ENCODE measurements at regions not wholly inside any gene's neighbourhood (a gene's known extent, or its start where the extent isn't known, plus 50 kb on each side); places are given as distances from the start of the nearest gene placed in this dataset.

DNA sequence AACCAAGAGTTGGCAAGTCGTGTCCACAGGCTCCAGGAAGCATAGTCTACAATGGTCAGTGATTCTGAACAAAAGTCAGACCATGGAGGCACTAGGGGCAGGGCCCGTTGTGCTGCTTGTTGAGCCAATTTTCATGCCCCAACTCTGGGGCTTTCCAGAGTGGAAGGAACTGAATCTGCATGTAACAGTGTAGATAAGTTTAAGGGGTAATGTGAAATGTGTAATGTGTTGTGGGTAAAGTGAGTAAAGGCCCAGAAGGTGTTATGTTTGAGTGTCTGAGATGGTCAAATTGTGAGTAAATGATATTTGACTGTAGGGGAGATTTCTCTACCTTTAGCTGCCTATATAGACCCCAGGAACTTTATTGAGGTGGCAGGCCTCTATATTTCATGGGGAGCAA, 1336.5 kb upstream of the SLC39A10 start:
- no peak overlapping the region for H3K4me3 Mint-ChIP-seq
- intact Hi-C loops (cut with micrococcal nuclease) = no loop called here
- H3K9me3 ChIP-seq (replicated peaks in 1 of 2; ENCODE audit: control insufficient read depth in 1 of 2, insufficient read depth in 1 of 2, low read length in 2 of 2) = peaks cover 4 to 6% of the 10 kb centered on the region in 2 donors

GRCh38 chr2:194319222-194319992, 1337.6 kb upstream of the SLC39A10 start:
- intact Hi-C loops (cut with micrococcal nuclease) = no loop called here
- 83% methylated on average over 1 of the region's 4 CpGs for WGBS (ENCODE audit: insufficient coverage)
- no peak overlapping the region for H3K4me2 ChIP-seq (replicated peaks; ENCODE audit: extremely low read depth, low read length, poor library complexity, severe bottlenecking)

More for the DNA sequence above, 1336.5 kb upstream of the SLC39A10 start:
- Mint-ChIP-seq H3K36me3 (no peaks in the 10 kb centered on the region), H3K9me3 (peaks cover 0 to 12% (median 2%) of the 10 kb centered on the region in 7 donors), H3K27ac (no peak overlapping the region), H3K4me1 (no peaks in the 10 kb centered on the region), H3K27me3 (ENCODE audit: low read depth in 3 of 3) (no peaks in the 10 kb centered on the region)
- 70% methylated on average over 2 of the region's 2 CpGs for WGBS (ENCODE audit: insufficient coverage)
- Histone ChIP-seq H3K4me2 (replicated peaks; ENCODE audit: extremely low read depth, low read length, poor library complexity, severe bottlenecking) (no peak overlapping the region), H3K36me3 (replicated peaks in 1 of 2; ENCODE audit: control insufficient read depth in 1 of 2, insufficient read depth in 2 of 2, low read length in 2 of 2) (no peaks in the 10 kb centered on the region), H3K79me2 (ENCODE audit: insufficient read depth, low read length) (no peaks in the 10 kb centered on the region), H4K20me1 (ENCODE audit: insufficient read depth, low read length) (no peaks in the 10 kb centered on the region), H2AFZ (ENCODE audit: insufficient read depth, low read depth, low read length, poor library complexity, severe bottlenecking) (no peak overlapping the region), H3K27ac (ENCODE audit: low read depth in 1 of 2, low read length in 2 of 2) (no peak overlapping the region), H3K4me3 (replicated peaks in 1 of 3; ENCODE audit: low read depth in 2 of 3, low read length in 3 of 3) (no peak overlapping the region), H3K27me3 (ENCODE audit: control insufficient read depth in 2 of 2, insufficient read depth in 2 of 2, low read length in 2 of 2) (no peaks in the 10 kb centered on the region), H3K4me1 (ENCODE audit: control insufficient read depth in 1 of 2, insufficient read depth in 2 of 2, low read length in 2 of 2) (no peaks in the 10 kb centered on the region), H3K9ac (ENCODE audit: insufficient read depth, low read length, poor library complexity, severe bottlenecking) (no peak overlapping the region)
- no peak for DNase-seq
- TF ChIP-seq CTCF (IDR thresholded peaks at IDR 0.05) = no peak

More at GRCh38 chr2:194319222-194319992, 1337.6 kb upstream of the SLC39A10 start:
- no peak overlapping the region for H2AFZ ChIP-seq (ENCODE audit: insufficient read depth, low read depth, low read length, poor library complexity, severe bottlenecking)
- H3K9me3 ChIP-seq (replicated peaks in 1 of 2; ENCODE audit: control insufficient read depth in 1 of 2, insufficient read depth in 1 of 2, low read length in 2 of 2) = peaks cover 4 to 6% of the 10 kb centered on the region in 2 donors
- no peaks in the 10 kb centered on the region for H4K20me1 ChIP-seq (ENCODE audit: insufficient read depth, low read length)
- no peak overlapping the region for H3K9ac ChIP-seq (ENCODE audit: insufficient read depth, low read length, poor library complexity, severe bottlenecking)
- no peak for TF ChIP-seq CTCF (IDR thresholded peaks at IDR 0.05)
- peaks cover 0 to 12% (median 2%) of the 10 kb centered on the region in 7 donors for H3K9me3 Mint-ChIP-seq
- H3K4me1 Mint-ChIP-seq = no peaks in the 10 kb centered on the region
- H3K79me2 ChIP-seq (ENCODE audit: insufficient read depth, low read length) = no peaks in the 10 kb centered on the region
- H3K4me3 Mint-ChIP-seq = no peak overlapping the region
- no peak overlapping the region for H3K4me3 ChIP-seq (replicated peaks in 1 of 3; ENCODE audit: low read depth in 2 of 3, low read length in 3 of 3)
- H3K27me3 Mint-ChIP-seq (ENCODE audit: low read depth in 3 of 3) = no peaks in the 10 kb centered on the region
- H3K4me1 ChIP-seq (ENCODE audit: control insufficient read depth in 1 of 2, insufficient read depth in 2 of 2, low read length in 2 of 2) = no peaks in the 10 kb centered on the region
- no peaks in the 10 kb centered on the region for H3K36me3 ChIP-seq (replicated peaks in 1 of 2; ENCODE audit: control insufficient read depth in 1 of 2, insufficient read depth in 2 of 2, low read length in 2 of 2)
- no peaks in the 10 kb centered on the region for H3K36me3 Mint-ChIP-seq
- no peaks in the 10 kb centered on the region for H3K27me3 ChIP-seq (ENCODE audit: control insufficient read depth in 2 of 2, insufficient read depth in 2 of 2, low read length in 2 of 2)
- DNase-seq = no peak
- no peak overlapping the region for H3K27ac ChIP-seq (ENCODE audit: low read depth in 1 of 2, low read length in 2 of 2)
- H3K27ac Mint-ChIP-seq = no peak overlapping the region

All from CD14-positive monocyte (primary cell).